ENCODE measurements at regions not wholly inside any gene's neighbourhood (a gene's known extent, or its start where the extent isn't known, plus 50 kb on each side); places are given as distances from the start of the nearest gene placed in this dataset.

DNA sequence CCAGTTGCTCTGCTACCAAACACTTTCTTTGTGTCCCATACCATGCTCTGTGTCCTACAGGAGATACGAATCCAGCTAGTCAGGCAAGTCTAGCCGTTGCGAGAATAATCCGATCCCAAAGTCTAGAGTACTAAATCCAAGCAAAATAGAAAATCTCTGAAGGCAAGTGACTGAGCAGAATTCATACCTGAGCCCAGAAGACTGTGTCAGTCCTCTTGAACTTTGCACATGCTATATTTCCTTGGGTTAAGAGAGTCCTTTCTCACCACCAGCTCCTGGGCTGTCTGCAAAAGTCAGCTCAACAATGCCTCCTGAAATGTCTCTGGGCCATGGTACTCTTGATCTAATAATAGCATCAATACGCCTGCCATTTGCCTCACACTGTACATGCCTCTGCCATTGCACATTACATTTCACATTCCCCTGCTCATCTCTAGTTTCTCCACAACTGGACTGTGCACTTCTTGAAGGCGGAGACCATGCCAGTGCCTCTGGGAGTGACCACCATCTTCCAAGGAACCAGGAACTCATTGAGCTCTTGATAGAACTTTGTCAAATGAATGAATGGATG lies 265.8 kb upstream of the ID2 start:
- TF ChIP-seq REST (IDR thresholded peaks at IDR 0.05; ENCODE audit: low read depth) (no peak), POLR2AphosphoS5 (IDR thresholded peaks at IDR 0.05; ENCODE audit: low read depth, low read length) (no peak), FOSL1 (IDR thresholded peaks at IDR 0.05; ENCODE audit: low read depth) (no peak), EZH2phosphoT487 (IDR thresholded peaks at IDR 0.05; ENCODE audit: borderline replicate concordance) (no peak), POLR2A (IDR thresholded peaks at IDR 0.05; ENCODE audit: borderline replicate concordance, extremely low read depth, insufficient read depth, insufficient read length) (no peak)
- TF ChIP-seq, protein P1, sequence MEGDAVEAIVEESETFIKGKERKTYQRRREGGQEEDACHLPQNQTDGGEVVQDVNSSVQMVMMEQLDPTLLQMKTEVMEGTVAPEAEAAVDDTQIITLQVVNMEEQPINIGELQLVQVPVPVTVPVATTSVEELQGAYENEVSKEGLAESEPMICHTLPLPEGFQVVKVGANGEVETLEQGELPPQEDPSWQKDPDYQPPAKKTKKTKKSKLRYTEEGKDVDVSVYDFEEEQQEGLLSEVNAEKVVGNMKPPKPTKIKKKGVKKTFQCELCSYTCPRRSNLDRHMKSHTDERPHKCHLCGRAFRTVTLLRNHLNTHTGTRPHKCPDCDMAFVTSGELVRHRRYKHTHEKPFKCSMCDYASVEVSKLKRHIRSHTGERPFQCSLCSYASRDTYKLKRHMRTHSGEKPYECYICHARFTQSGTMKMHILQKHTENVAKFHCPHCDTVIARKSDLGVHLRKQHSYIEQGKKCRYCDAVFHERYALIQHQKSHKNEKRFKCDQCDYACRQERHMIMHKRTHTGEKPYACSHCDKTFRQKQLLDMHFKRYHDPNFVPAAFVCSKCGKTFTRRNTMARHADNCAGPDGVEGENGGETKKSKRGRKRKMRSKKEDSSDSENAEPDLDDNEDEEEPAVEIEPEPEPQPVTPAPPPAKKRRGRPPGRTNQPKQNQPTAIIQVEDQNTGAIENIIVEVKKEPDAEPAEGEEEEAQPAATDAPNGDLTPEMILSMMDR (IDR thresholded peaks at IDR 0.05 in 2 of 3, conservative IDR thresholded peaks at IDR 0.05 in 1 of 3; ENCODE audit: borderline replicate concordance in 1 of 3, insufficient read depth in 1 of 3, low read depth in 2 of 3, low read length in 2 of 3), result no peak
